WTC11 (cell line): ENCODE measurements at regions not wholly inside any gene's neighbourhood (a gene's known extent, or its start where the extent isn't known, plus 50 kb on each side); places are given as distances from the start of the nearest gene placed in this dataset.

Experiments
- ATAC-seq: fragments of 200-7000 bp; cut with Tn5 transposase; 2 replicates; pipeline ENCODE4 v1.10.0; 2021; ENCODE audit warnings: mild to moderate bottlenecking, moderate library complexity
- CTCF ChIA-PET: fragments of 300-600 bp; sonication (Branson Sonifier 250); formaldehyde crosslinking; loops from one replicate; lab custom pipeline; 2021; ENCODE audit warnings: antibody characterized with exemption; lab: Charles Lee
- POLR2A ChIA-PET: fragments of 350-600 bp; sonication (Branson Sonifier 250); formaldehyde crosslinking; loops from one replicate; lab custom pipeline; 2021; ENCODE audit warnings: antibody characterized with exemption; lab: Charles Lee
- DNase-seq: peaks from one replicate; pipeline ENCODE4 v3.0.0; 2021; ENCODE audit warnings: low spot score
- H3K27ac Mint-ChIP-seq: 2 replicates; pipeline ENCODE4 v1.8.0; 2021; ENCODE audit warnings: mixed read lengths
- H3K27me3 Mint-ChIP-seq: 2 replicates; pipeline ENCODE4 v1.8.0; 2021; ENCODE audit warnings: low read depth, mild to moderate bottlenecking, moderate library complexity, mixed read lengths
- H3K36me3 Mint-ChIP-seq: 2 replicates; pipeline ENCODE4 v1.8.0; 2021; ENCODE audit warnings: mixed read lengths
- H3K4me1 Mint-ChIP-seq: 2 replicates; pipeline ENCODE4 v1.8.0; 2022; ENCODE audit warnings: mixed read lengths
- H3K4me3 Mint-ChIP-seq: 2 replicates; pipeline ENCODE4 v1.8.0; 2021; ENCODE audit warnings: mild to moderate bottlenecking, moderate library complexity, mixed read lengths
- H3K9me3 Mint-ChIP-seq: 2 replicates; pipeline ENCODE4 v1.8.0; 2021; ENCODE audit warnings: mixed read lengths
- E2F4 ChIP-seq: sonication (generic); formaldehyde crosslinking; IDR thresholded peaks from 2 replicates; pipeline ENCODE4 v1.8.1; 2022; ENCODE audit warnings: low read depth, mild to moderate bottlenecking, moderate library complexity, missing genetic modification reagents, borderline replicate concordance
- GABPB1 ChIP-seq: sonication (generic); formaldehyde crosslinking; IDR thresholded peaks from 2 replicates; pipeline ENCODE4 v1.8.1; 2023; ENCODE audit warnings: mild to moderate bottlenecking, missing genetic modification reagents
- GRHL2 ChIP-seq: fragments of 250-450 bp; sonication (Bioruptor Pico); IDR thresholded peaks from 2 replicates; pipeline ENCODE4 v1.8.0; 2022; ENCODE audit warnings: mild to moderate bottlenecking, moderate library complexity; ENCODE audit not compliant: insufficient replicate concordance, severe bottlenecking
- IRF2 ChIP-seq: sonication (generic); formaldehyde crosslinking; IDR thresholded peaks from 2 replicates; pipeline ENCODE4 v1.8.0; 2022; ENCODE audit warnings: low read depth, missing genetic modification reagents, borderline replicate concordance
- JAZF1 ChIP-seq: fragments of 250-450 bp; sonication (Bioruptor Pico); IDR thresholded peaks from 2 replicates; pipeline ENCODE4 v1.9.0; 2021; ENCODE audit warnings: moderate library complexity, mild to moderate bottlenecking, inconsistent platforms
- NR2C2 ChIP-seq: sonication (generic); formaldehyde crosslinking; IDR thresholded peaks from 2 replicates; pipeline ENCODE4 v1.8.0; 2022; ENCODE audit warnings: mild to moderate bottlenecking, missing genetic modification reagents
- RELA ChIP-seq: sonication (generic); formaldehyde crosslinking; IDR thresholded peaks from 2 replicates; pipeline ENCODE4 v1.8.1; 2022; ENCODE audit warnings: missing genetic modification reagents, mild to moderate bottlenecking, borderline replicate concordance
- SP1 ChIP-seq: sonication (generic); formaldehyde crosslinking; conservative IDR thresholded peaks from 2 replicates; pipeline ENCODE4 v1.8.1; 2022; ENCODE audit warnings: missing genetic modification reagents
- TP53 ChIP-seq: sonication (generic); formaldehyde crosslinking; IDR thresholded peaks from 2 replicates; pipeline ENCODE4 v1.8.1; 2023; ENCODE audit warnings: mild to moderate bottlenecking, missing genetic modification reagents
- ZNF121 ChIP-seq: sonication (generic); formaldehyde crosslinking; IDR thresholded peaks from 2 replicates; pipeline ENCODE4 v1.8.0; 2023; ENCODE audit warnings: missing genetic modification reagents
- ZNF396 ChIP-seq: fragments of 250-450 bp; sonication (Bioruptor Pico); IDR thresholded peaks from 2 replicates; pipeline ENCODE4 v1.8.0; 2021; ENCODE audit warnings: mild to moderate bottlenecking, moderate library complexity, borderline replicate concordance
- ZNF423 ChIP-seq: fragments of 250-450 bp; sonication (Bioruptor Pico); IDR thresholded peaks from 2 replicates; pipeline ENCODE4 v2.1.2; 2022; ENCODE audit warnings: mild to moderate bottlenecking, moderate library complexity
- TF ChIP-seq, protein P1 (sequence below): fragments of 250-450 bp; sonication (Bioruptor Pico); conservative IDR thresholded peaks from 2 replicates; pipeline ENCODE4 v1.9.0; 2021; ENCODE audit warnings: mild to moderate bottlenecking
- TF ChIP-seq, protein P2 (sequence below): sonication (generic); formaldehyde crosslinking; IDR thresholded peaks from 2 replicates; pipeline ENCODE4 v1.8.0; 2023; ENCODE audit warnings: missing genetic modification reagents
- TF ChIP-seq, protein P3 (sequence below): fragments of 200-600 bp; IDR thresholded peaks from 2 replicates; pipeline ENCODE4 v1.8.0; 2022; ENCODE audit warnings: antibody characterized with exemption
- TF ChIP-seq, protein P4 (sequence below): sonication (generic); formaldehyde crosslinking; IDR thresholded peaks from 2 replicates; pipeline ENCODE4 v1.8.0; 2022; ENCODE audit warnings: mild to moderate bottlenecking, missing genetic modification reagents

GRCh38 chr7:65744406-65744805 lies 128.5 kb upstream of the VKORC1L1 start:
- no peaks in the 10 kb centered on the region for H3K9me3 Mint-ChIP-seq
- ChIA-PET CTCF (no interaction called here), POLR2A (no interaction called here)
- H3K36me3 Mint-ChIP-seq = no peaks in the 10 kb centered on the region; the same call in 1 of the 2 replicates
- no peak for TF ChIP-seq ZNF423 (CRISPR knock-in tag)
- no peak for TF ChIP-seq TP53 (CRISPR knock-in tag)
- no peak for TF ChIP-seq SP1
- TF ChIP-seq JAZF1 = no peak
- H3K4me1 Mint-ChIP-seq = no peaks in the 10 kb centered on the region
- no peaks in the 10 kb centered on the region for H3K27me3 Mint-ChIP-seq
- DNase-seq = no peak
- H3K4me3 Mint-ChIP-seq = no peak overlapping the region
- H3K27ac Mint-ChIP-seq = no peak overlapping the region
- no peak for ATAC-seq

DNA sequence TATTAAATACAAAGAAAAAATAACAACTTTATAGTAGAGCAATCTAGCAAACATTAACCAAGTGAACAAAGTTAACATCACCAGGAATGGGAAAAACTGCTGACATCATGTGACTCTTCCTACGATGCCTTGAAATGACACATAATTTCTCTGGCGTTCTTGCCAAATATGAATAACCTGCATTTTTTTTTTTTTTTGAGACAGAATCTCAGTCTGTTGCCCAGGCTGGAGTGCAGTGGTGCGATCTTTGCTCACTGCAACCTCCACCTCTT lies 126.5 kb upstream of the VKORC1L1 start:
- Mint-ChIP-seq H3K4me3 (no peak overlapping the region), H3K4me1 (no peaks in the 10 kb centered on the region)
- TF ChIP-seq, protein P1, sequence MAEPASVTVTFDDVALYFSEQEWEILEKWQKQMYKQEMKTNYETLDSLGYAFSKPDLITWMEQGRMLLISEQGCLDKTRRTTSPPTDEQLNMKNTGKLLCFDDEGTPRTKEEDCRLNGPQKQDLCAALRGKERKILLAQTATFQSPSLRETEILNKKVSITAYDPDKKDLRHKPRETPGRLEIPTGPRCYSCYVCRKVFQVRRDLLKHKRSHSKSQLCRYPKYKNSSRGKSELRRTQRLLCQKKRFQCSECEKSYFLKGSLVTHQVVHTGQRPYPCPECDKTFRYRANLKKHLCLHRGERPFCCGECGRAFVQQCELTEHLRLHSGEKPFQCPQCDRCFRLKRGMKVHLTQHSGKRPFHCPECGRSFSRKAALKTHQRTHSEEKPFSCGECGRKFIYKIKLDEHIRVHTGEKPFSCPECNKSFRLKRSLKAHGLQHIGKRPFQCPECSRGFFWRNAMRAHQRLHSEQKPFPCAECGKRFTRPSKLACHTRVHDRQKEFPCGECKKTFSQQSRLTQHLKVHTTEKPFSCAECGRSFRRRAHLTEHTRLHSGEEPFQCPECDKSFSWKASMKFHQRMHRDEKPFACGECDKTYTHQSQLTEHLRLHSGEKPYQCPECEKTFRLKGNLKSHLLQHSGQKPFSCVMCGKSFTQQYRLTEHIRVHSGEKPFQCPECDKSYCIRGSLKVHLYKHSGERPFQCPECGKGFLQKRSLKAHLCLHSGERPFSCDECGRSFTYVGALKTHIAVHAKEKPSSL = no peak
- TF ChIP-seq, protein P2, sequence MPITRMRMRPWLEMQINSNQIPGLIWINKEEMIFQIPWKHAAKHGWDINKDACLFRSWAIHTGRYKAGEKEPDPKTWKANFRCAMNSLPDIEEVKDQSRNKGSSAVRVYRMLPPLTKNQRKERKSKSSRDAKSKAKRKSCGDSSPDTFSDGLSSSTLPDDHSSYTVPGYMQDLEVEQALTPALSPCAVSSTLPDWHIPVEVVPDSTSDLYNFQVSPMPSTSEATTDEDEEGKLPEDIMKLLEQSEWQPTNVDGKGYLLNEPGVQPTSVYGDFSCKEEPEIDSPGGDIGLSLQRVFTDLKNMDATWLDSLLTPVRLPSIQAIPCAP (CRISPR knock-in tag) = no peak
- no peak for TF ChIP-seq IRF2
- TF ChIP-seq RELA (CRISPR knock-in tag) = no peak
- no peak for TF ChIP-seq GRHL2 (CRISPR knock-in tag)
- TF ChIP-seq, protein P3, sequence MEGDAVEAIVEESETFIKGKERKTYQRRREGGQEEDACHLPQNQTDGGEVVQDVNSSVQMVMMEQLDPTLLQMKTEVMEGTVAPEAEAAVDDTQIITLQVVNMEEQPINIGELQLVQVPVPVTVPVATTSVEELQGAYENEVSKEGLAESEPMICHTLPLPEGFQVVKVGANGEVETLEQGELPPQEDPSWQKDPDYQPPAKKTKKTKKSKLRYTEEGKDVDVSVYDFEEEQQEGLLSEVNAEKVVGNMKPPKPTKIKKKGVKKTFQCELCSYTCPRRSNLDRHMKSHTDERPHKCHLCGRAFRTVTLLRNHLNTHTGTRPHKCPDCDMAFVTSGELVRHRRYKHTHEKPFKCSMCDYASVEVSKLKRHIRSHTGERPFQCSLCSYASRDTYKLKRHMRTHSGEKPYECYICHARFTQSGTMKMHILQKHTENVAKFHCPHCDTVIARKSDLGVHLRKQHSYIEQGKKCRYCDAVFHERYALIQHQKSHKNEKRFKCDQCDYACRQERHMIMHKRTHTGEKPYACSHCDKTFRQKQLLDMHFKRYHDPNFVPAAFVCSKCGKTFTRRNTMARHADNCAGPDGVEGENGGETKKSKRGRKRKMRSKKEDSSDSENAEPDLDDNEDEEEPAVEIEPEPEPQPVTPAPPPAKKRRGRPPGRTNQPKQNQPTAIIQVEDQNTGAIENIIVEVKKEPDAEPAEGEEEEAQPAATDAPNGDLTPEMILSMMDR = no peak
- no peak for TF ChIP-seq NR2C2 (CRISPR knock-in tag)
- no peak for TF ChIP-seq E2F4 (CRISPR knock-in tag)
- TF ChIP-seq ZNF396 (CRISPR knock-in tag) = no peak

GRCh38 chr7:65749039-65749438 lies 123.8 kb upstream of the VKORC1L1 start:
- H3K4me3 Mint-ChIP-seq = no peak overlapping the region
- H3K27ac Mint-ChIP-seq = no peak overlapping the region
- ATAC-seq (no peak), DNase-seq (no peak)
- no peak for TF ChIP-seq GABPB1 (CRISPR knock-in tag)
- CTCF ChIA-PET = interaction anchor here (1.3 kb wide), 1 partner anchor 17 kb away, joined by 4 read pairs; no protein-coding TSS in a partner anchor
- H3K36me3 Mint-ChIP-seq = peaks cover 5% of the 10 kb centered on the region; the same call in 1 of the 2 replicates
- no peaks in the 10 kb centered on the region for H3K9me3 Mint-ChIP-seq
- H3K27me3 Mint-ChIP-seq = no peaks in the 10 kb centered on the region
- H3K4me1 Mint-ChIP-seq = peaks cover 3% of the 10 kb centered on the region; the same call in 1 of the 2 replicates
- POLR2A ChIA-PET = no interaction called here

More for the DNA sequence above, 126.5 kb upstream of the VKORC1L1 start:
- H3K27ac Mint-ChIP-seq = no peak overlapping the region
- no peaks in the 10 kb centered on the region for H3K36me3 Mint-ChIP-seq
- ChIA-PET CTCF (no interaction called here), POLR2A (interaction anchor here (0.6 to 0.7 kb wide), 2 partner anchors 522 to 531 kb away, joined by 3 to 6 read pairs; no protein-coding TSS in a partner anchor)
- no peaks in the 10 kb centered on the region for H3K9me3 Mint-ChIP-seq
- ATAC-seq (no peak), DNase-seq (no peak)
- no peaks in the 10 kb centered on the region for H3K27me3 Mint-ChIP-seq

GRCh38 chr7:65749518-65749917 lies 123.4 kb upstream of the VKORC1L1 start:
- Mint-ChIP-seq H3K4me3 (peak overlapping the region; percentile 97), H3K36me3 (peaks cover 7% of the 10 kb centered on the region), H3K27me3 (no peaks in the 10 kb centered on the region), H3K4me1 (peaks cover 3% of the 10 kb centered on the region; the same call in 1 of the 2 replicates), H3K9me3 (no peaks in the 10 kb centered on the region), H3K27ac (no peak overlapping the region)
- POLR2A ChIA-PET = no interaction called here
- TF ChIP-seq, protein P4, sequence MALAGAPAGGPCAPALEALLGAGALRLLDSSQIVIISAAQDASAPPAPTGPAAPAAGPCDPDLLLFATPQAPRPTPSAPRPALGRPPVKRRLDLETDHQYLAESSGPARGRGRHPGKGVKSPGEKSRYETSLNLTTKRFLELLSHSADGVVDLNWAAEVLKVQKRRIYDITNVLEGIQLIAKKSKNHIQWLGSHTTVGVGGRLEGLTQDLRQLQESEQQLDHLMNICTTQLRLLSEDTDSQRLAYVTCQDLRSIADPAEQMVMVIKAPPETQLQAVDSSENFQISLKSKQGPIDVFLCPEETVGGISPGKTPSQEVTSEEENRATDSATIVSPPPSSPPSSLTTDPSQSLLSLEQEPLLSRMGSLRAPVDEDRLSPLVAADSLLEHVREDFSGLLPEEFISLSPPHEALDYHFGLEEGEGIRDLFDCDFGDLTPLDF = no peak
- TF ChIP-seq ZNF121 (CRISPR knock-in tag) = peak; percentile 36; the same call in 1 of the 2 replicates
- no peak for ATAC-seq
- DNase-seq = no peak
- CTCF ChIA-PET = interaction anchor here (1.3 kb wide), 1 partner anchor 18 kb away, joined by 4 read pairs; no protein-coding TSS in a partner anchor
